HPDE6-E6E7 (cell line): ENCODE measurements at regions not wholly inside any gene's neighbourhood (a gene's known extent, or its start where the extent isn't known, plus 50 kb on each side); places are given as distances from the start of the nearest gene placed in this dataset.
A peak's percentile ranks its signal among the peaks of the same experiment; 100 is the strongest.

Experiments
- DNase-seq: peaks from one replicate; pipeline ENCODE4 v3.0.0; 2011; ENCODE audit warnings: missing footprints; ENCODE audit errors: extremely low spot score

- DNase-seq, result no peak
Observed at GRCh38 chr2:8578335-8579244, 103.3 kb upstream of the ID2 start.

- DNase-seq, result no peak
Observed at GRCh38 chr2:8579485-8580085, 102.3 kb upstream of the ID2 start.

- no peak for DNase-seq
Observed at GRCh38 chr2:8580316-8581233, 101.3 kb upstream of the ID2 start.

- no peak for DNase-seq
Observed at GRCh38 chr2:8581234-8581561, 100.7 kb upstream of the ID2 start.

- DNase-seq, result no peak
Observed at GRCh38 chr2:8581601-8582041, 100.2 kb upstream of the ID2 start.

GRCh38 chr2:8582191-8582590 lies 99.7 kb upstream of the ID2 start:
- no peak for DNase-seq

- no peak for DNase-seq
Observed at GRCh38 chr2:8582651-8583399, 99.0 kb upstream of the ID2 start.

- DNase-seq, result peak; percentile 15
Observed at GRCh38 chr2:8583400-8584173, 98.3 kb upstream of the ID2 start.

GRCh38 chr2:8584174-8585066 lies 97.4 kb upstream of the ID2 start:
- no peak for DNase-seq

- DNase-seq, result no peak
Observed at GRCh38 chr2:8586457-8587051, 95.3 kb upstream of the ID2 start.

GRCh38 chr2:8587251-8587791 lies 94.5 kb upstream of the ID2 start:
- no peak for DNase-seq

- no peak for DNase-seq
Observed at GRCh38 chr2:8587920-8588830, 93.7 kb upstream of the ID2 start.

GRCh38 chr2:8588831-8589191 lies 93.0 kb upstream of the ID2 start:
- DNase-seq, result no peak

- DNase-seq, result no peak
Observed at GRCh38 chr2:8589721-8590120, 92.1 kb upstream of the ID2 start.

- DNase-seq, result no peak
Observed at GRCh38 chr2:8590938-8591337, 90.9 kb upstream of the ID2 start.

- no peak for DNase-seq
Observed at GRCh38 chr2:8592736-8593135, 89.1 kb upstream of the ID2 start.

GRCh38 chr2:8593243-8593642 lies 88.6 kb upstream of the ID2 start:
- DNase-seq, result no peak
